ENCODE measurements at regions not wholly inside any gene's neighbourhood (a gene's known extent, or its start where the extent isn't known, plus 50 kb on each side); places are given as distances from the start of the nearest gene placed in this dataset.

DNA sequence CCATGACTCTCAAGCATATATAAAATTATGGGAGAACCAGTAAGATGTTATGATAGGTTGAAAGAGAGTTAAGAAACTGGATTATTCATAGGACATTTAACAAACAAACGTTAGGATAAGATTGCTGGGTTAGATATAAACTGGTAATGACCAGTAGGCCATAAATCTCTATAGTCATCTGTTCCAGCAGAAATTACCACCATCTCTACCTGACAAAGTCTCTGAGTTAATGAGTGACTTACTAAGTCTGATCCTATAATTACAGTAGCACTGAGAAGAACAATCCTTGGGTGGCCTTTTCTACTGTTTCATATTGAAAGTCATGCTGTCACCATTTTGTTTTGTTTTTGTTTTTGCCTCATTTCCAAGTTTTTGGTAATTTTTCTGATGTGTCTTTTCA lies 136.9 kb upstream of the CNOT2 start:
- Histone ChIP-seq H3F3A (ENCODE audit: insufficient read depth, low read length) (no peaks in the 10 kb centered on the region), H3K9ac (ENCODE audit: low read length) (no peak overlapping the region), H3K4me3 (ENCODE audit: low read depth, low read length, poor library complexity, severe bottlenecking) (no peak overlapping the region), H3K4me1 (ENCODE audit: insufficient read depth, low read length, severe bottlenecking) (peaks cover 5% of the 10 kb centered on the region), H3K4me2 (ENCODE audit: low read length) (no peak overlapping the region), H3K36me3 (ENCODE audit: insufficient read depth, low read length) (no peaks in the 10 kb centered on the region; the same call in 1 of the 2 replicates), H3K9me3 (ENCODE audit: low read length) (peaks cover 23% of the 10 kb centered on the region; the same call in 1 of the 2 replicates), H3K79me2 (ENCODE audit: insufficient read depth, low read length) (no peaks in the 10 kb centered on the region), H3K27ac (ENCODE audit: low read depth, low read length, poor library complexity, severe bottlenecking) (no peak overlapping the region), H3K27me3 (ENCODE audit: insufficient read depth, low read length) (no peaks in the 10 kb centered on the region), H3K9me2 (ENCODE audit: low read depth, low read length) (no peaks in the 10 kb centered on the region), H2AFZ (ENCODE audit: low read length) (no peak overlapping the region), H4K20me1 (ENCODE audit: insufficient read depth, low read length) (no peaks in the 10 kb centered on the region)
- TF ChIP-seq, protein P1, sequence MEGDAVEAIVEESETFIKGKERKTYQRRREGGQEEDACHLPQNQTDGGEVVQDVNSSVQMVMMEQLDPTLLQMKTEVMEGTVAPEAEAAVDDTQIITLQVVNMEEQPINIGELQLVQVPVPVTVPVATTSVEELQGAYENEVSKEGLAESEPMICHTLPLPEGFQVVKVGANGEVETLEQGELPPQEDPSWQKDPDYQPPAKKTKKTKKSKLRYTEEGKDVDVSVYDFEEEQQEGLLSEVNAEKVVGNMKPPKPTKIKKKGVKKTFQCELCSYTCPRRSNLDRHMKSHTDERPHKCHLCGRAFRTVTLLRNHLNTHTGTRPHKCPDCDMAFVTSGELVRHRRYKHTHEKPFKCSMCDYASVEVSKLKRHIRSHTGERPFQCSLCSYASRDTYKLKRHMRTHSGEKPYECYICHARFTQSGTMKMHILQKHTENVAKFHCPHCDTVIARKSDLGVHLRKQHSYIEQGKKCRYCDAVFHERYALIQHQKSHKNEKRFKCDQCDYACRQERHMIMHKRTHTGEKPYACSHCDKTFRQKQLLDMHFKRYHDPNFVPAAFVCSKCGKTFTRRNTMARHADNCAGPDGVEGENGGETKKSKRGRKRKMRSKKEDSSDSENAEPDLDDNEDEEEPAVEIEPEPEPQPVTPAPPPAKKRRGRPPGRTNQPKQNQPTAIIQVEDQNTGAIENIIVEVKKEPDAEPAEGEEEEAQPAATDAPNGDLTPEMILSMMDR (IDR thresholded peaks at IDR 0.05; ENCODE audit: low read length): no peak
- TF ChIP-seq EZH2 (IDR thresholded peaks at IDR 0.05; ENCODE audit: borderline replicate concordance, low read length): no peak

DNA sequence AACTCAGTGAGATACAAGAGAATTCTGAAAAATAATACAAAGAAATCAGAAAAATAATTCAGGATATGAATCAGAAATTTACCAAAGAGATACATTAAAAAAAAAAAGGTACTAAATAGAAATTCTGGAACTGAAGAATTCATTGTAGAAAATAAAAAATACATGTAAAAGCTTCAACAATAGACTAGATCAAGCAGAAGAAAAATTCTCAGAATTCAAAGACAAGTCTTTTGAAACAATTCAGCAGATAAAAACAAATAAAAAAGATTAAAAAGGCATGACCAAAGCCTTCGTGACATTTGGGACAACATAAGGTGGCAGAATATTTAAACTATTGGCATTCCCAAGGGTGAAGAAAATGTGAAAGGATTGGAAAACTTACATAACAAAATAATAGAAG lies 133.1 kb upstream of the CNOT2 start:
- Histone ChIP-seq H3K4me1 (ENCODE audit: insufficient read depth, low read length, severe bottlenecking) (no peaks in the 10 kb centered on the region), H4K20me1 (ENCODE audit: insufficient read depth, low read length) (no peaks in the 10 kb centered on the region), H3K27ac (ENCODE audit: low read depth, low read length, poor library complexity, severe bottlenecking) (no peak overlapping the region), H3K9me3 (ENCODE audit: low read length) (peaks cover 27% of the 10 kb centered on the region; the same call in 1 of the 2 replicates), H3K36me3 (ENCODE audit: insufficient read depth, low read length) (no peaks in the 10 kb centered on the region; the same call in 1 of the 2 replicates), H3K79me2 (ENCODE audit: insufficient read depth, low read length) (no peaks in the 10 kb centered on the region), H3K27me3 (ENCODE audit: insufficient read depth, low read length) (no peaks in the 10 kb centered on the region), H3F3A (ENCODE audit: insufficient read depth, low read length) (no peaks in the 10 kb centered on the region), H3K4me2 (ENCODE audit: low read length) (no peak overlapping the region), H2AFZ (ENCODE audit: low read length) (no peak overlapping the region), H3K4me3 (ENCODE audit: low read depth, low read length, poor library complexity, severe bottlenecking) (no peak overlapping the region), H3K9ac (ENCODE audit: low read length) (no peak overlapping the region), H3K9me2 (ENCODE audit: low read depth, low read length) (no peaks in the 10 kb centered on the region)
- TF ChIP-seq, protein P1 (IDR thresholded peaks at IDR 0.05; ENCODE audit: low read length): no peak
- no peak for TF ChIP-seq EZH2 (IDR thresholded peaks at IDR 0.05; ENCODE audit: borderline replicate concordance, low read length)

DNA sequence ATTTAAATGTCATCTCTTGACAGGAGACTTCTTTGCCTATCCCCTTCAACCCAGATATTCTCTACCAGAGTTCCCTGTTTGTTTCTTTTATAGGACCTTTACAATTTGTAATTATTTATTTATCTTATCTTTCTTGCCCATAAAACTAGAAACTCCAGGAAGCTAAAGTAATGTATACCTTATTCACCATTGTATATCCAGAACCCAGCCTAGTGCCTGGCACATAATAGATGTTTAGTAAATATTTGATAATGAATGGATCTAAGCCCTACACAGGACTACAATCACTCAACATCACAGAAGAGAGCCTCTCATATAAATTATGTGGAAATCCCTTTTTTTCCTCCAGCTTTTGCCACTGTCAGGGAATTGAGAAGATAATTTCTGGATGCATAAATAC lies 125.6 kb upstream of the CNOT2 start:
- Histone ChIP-seq H3K79me2 (ENCODE audit: insufficient read depth, low read length) (no peaks in the 10 kb centered on the region), H3K27me3 (ENCODE audit: insufficient read depth, low read length) (no peaks in the 10 kb centered on the region), H3K9me3 (ENCODE audit: low read length) (0 out of 2 replicates have a peak, but pooled peaks cover 4% of the 10 kb centered on the region)

More for the DNA sequence above, 125.6 kb upstream of the CNOT2 start:
- no peak overlapping the region for H3K4me3 ChIP-seq (ENCODE audit: low read depth, low read length, poor library complexity, severe bottlenecking)
- no peak overlapping the region for H3K27ac ChIP-seq (ENCODE audit: low read depth, low read length, poor library complexity, severe bottlenecking)
- H4K20me1 ChIP-seq (ENCODE audit: insufficient read depth, low read length): no peaks in the 10 kb centered on the region
- no peak overlapping the region for H3K9ac ChIP-seq (ENCODE audit: low read length)
- TF ChIP-seq, protein P1 (IDR thresholded peaks at IDR 0.05; ENCODE audit: low read length): no peak
- TF ChIP-seq EZH2 (IDR thresholded peaks at IDR 0.05; ENCODE audit: borderline replicate concordance, low read length): no peak
- H3K4me2 ChIP-seq (ENCODE audit: low read length): no peak overlapping the region
- no peaks in the 10 kb centered on the region for H3F3A ChIP-seq (ENCODE audit: insufficient read depth, low read length)
- no peaks in the 10 kb centered on the region for H3K9me2 ChIP-seq (ENCODE audit: low read depth, low read length)
- no peaks in the 10 kb centered on the region for H3K36me3 ChIP-seq (ENCODE audit: insufficient read depth, low read length)
- H2AFZ ChIP-seq (ENCODE audit: low read length): no peak overlapping the region
- peaks cover 13% of the 10 kb centered on the region for H3K4me1 ChIP-seq (ENCODE audit: insufficient read depth, low read length, severe bottlenecking)

Measured in OCI-LY1 (cell line).